Posterior vena cava (tissue), 2 donors: ENCODE measurements at regions not wholly inside any gene's neighbourhood (a gene's known extent, or its start where the extent isn't known, plus 50 kb on each side); places are given as distances from the start of the nearest gene placed in this dataset.

Experiments used
- DNase-seq: peaks from one replicate; pipeline ENCODE4 v3.0.0-alpha.2; 2020; ENCODE audit warnings: low spot score
- intact Hi-C, 2 donors: fragments of 100-400 bp; cut with DNase I; formaldehyde crosslinking; loops; one replicate each; pipeline versions ENCODE4 v1.14.1 to v1.14.2; 2022 to 2023
- donor health status: DM: yes; HTN: yes; CAD: no.
- donor health status: DM: yes; HTN: yes; CAD: no.

DNA sequence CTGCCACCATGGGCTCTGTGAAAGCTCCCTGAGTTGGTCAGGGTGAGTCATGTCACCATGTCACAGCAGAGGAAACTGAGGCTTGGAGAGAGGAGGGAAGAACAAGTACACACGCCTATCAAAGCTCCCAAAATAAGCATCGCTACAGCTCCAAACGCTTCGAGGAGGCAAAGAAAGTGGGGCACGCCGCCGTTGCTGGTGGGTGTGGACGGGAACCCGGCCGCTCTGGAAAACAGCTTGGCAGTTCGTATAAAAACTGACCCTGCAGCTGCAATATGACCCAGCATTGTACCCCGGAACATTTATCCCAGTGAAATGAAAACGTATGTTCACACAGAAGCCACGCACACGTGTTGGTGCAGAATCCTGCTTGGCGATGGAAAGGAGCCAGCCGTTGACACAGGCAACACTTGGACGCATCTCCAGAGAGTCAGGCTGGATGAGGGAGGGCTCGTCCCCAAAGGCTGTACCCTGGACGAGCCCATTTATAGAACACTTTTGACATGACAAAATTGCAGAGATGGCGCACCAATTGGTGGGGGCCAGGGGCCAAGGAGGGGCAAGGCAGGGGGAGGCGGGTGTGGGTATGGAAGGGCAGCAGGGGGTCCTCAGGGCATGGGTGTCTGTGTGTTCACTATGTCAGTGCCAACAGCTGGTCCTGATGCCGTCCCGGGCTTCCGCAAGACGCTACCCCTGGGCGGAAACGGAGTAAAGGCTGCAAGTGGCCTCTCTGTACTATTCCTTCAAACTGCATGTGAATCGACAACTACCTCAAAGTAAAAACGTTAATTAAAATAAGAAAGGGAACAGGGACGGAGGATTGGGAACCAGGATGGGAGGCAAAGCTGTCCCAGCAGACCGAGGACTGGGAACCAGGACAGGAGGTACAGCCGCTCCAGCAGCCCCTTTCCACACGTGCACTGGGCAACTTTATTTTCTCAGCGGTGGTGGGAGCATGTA, 173.0 kb downstream of the OLFM1 start:
- intact Hi-C loops = no loop called here
- DNase-seq = no peak

DNA sequence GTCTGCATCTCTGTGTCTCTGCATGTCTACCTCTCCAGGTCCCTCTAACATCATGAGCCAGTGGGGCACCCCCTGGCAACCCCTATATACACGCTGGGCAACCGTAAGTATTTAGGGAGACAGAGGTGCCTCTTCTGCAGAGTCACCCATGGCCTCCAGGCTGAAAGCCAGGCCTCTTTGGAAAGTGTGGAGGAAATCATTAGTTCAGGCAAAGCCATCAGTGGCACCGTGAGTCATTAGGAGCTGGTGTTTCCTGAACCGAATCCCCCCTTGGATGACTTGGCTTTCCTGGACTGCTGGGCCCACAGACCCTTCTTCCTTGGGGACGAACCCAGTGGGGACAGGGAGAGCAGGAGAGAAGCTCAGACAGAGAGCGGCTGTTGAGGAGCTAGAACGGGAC, 174.8 kb downstream of the OLFM1 start:
- intact Hi-C loops = no loop called here
- DNase-seq = no peak

DNA sequence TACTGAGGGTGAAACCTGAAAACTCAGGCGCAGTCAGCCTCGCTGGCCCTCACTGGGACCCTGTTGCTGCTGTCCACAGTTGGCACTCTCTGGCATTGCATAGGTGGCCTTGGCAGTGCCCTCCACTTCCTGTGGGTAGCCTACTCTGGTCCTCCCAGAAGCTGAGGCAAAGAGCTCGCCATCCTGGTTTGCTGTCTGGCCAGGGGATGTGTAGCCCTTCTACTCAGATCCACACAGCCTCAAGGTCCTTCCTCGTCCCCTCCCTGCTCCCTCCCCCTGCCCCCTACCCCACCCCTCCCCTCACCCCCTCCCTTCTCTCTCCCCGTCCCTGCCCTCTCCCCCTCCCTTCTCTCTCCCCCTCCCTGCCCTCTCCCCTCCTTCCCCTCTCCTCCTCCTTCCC, 176.0 kb downstream of the OLFM1 start:
- intact Hi-C loops = no loop called here

DNA sequence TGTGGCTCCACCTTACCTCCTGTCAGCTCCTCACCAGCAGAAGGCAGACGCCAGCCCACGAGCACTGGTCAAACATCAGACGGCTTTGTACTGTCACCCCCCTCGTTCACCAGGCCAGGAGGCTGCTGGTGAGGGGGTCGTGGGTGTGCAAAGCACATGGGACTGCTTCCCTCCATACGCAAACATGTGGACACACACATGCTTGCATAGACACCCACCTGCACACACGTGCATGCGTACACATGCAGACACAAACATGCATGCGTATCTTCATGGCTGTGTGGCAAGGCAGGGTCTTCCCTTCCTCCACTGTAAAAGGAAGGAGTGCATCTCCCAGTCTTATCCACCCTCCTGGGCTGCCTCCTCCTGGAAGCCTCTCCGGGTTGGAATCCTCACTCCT, 178.5 kb downstream of the OLFM1 start:
- no peak for DNase-seq
- intact Hi-C loops = no loop called here

More for the DNA sequence above, 176.0 kb downstream of the OLFM1 start:
- no peak for DNase-seq

DNA sequence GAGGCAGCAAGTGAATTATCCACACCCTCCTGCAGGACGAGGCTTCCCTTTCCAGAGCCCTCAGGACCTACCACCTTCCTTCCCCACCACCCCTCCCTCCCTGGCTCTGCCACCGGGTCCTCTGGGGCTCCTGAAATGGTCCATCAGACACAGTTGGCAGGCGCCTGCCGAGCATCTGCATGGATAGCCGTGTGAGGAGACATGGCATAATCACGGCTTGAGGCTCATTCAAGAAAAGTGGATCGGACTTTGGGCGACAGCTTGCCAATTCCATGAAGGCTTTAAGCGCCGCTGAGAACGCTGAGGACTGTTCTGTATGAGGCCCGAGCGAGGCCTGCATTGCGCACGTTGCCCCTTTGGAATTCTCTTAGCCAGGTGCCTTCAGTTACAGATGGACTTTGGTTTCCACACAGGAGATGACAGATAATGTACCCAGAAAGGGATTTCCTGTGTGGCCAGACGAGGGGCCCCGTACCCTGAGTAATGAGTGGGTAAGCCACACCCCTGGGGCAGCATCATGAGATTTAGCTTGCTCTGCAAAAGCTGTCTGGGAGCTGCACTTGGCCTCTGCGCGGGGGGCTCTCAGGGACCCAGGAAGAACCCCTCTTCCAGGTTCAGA, 179.8 kb downstream of the OLFM1 start:
- intact Hi-C loops = no loop called here
- DNase-seq = no peak

DNA sequence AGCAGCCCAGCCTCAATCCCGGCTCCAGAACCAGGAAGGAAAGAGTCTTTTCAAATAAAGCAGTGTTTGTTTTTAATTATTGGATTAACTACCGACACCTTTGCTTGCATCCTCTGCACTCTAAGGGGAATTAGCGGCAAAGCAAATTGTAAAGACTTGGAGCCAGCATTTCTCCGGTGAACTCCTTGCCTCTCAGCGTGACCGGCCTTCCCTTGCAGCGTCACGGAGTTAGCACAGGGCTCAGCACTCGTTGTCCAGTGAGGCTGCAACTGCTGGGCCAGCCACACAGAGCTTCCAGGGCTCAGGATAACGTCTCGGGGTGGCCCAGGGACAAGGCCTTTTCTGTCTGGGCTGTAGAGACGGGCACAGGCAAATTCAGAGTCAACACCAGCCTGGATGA, 180.6 kb downstream of the OLFM1 start:
- intact Hi-C loops = no loop called here
- no peak for DNase-seq

DNA sequence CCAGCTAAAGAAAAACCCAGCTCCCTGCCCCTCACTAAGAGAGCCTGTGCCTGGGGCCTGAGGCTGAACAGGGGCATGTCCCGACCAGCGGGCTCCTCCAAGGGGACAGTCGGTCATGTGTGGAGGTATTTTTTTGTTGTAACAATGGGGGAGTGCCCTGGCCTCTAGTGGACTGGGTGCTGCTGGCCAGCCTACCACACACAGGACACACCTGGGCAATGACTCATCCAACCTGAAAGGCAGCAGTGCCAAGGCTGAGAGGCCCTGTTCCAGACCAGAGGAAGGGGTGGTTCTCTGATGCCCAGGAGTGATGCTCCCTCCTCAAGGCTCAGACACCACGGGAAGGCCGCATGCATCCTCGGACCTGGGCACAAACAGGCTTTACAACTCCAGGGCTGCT, 181.5 kb downstream of the OLFM1 start:
- DNase-seq = no peak
- intact Hi-C loops = no loop called here

DNA sequence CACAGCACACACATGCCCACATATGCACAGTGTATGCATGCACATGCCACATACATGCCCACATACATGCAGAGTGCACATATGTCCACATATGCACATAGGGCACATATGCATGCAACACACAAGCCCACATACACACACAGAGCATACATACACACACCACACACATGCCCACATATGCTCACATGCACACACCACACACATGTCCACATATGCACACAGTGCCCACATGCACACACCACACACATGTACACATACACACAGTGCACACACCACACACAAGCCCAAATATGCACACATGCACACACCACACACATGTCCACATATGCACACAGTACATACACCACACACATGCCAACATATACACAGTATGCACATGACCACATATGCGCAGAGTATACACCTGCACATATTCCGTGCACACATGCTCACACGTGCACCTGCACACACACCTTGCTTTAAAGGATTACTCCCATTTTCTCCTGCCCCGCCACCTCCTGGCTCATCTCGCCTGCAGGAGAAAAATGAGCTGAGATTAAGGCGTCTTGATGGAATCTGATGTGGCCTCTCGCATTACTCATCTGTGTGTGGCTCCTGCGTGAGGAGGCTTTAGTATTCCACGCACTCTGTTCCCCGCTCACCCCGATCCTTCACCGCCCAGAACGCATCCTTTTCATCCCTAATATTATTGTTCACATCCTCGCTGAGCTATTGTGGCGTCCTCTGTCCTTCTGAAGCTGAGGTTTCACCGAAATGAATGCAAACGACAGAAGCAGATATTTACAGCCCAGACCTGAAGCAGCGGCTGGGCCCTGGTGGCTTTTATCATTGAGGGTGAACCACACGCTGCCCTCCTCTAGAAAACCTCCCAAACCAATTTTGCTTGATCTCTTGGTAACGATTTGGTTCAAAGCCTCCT, 182.7 kb downstream of the OLFM1 start:
- DNase-seq = no peak
- intact Hi-C loops = no loop called here

DNA sequence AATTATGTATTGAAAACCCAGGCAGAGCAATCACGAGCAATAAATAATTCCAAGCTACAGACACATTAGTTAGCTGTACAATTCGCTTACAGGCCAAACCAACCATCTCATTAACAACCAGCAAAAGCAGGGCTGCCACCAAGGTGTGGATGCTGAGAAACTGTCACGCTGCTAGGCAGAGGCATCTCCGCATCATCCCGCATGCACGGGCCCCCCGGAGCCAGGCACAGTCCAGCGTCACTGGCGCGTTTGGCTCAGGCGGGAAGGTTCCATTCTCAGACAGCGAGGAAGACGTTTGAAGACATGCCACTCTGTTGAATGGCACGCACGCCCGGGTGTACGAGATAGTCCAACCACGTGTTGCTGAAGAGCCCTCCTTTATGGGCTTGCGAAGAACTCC, 184.0 kb downstream of the OLFM1 start:
- intact Hi-C loops = no loop called here
- DNase-seq = no peak

DNA sequence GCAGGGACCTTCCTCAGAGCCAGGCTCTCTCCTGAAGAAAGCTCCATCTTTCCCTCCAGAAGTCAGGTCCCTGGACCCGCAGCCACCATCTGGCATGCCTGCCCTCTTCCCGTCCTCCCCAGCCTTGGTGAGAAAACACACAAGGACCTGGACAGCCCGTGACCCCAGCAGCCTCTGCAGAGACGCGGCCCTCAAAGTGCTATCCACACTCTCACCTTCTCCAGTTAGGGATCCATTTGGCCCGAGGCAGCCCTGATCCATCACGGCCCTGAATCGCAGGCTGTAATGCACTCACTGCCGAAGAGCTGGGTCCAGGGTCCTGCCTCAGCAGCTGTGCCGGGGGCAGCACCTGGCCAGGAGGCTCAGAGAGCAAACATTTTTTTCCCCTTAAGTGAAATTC, 185.1 kb downstream of the OLFM1 start:
- DNase-seq = no peak
- intact Hi-C loops = no loop called here

DNA sequence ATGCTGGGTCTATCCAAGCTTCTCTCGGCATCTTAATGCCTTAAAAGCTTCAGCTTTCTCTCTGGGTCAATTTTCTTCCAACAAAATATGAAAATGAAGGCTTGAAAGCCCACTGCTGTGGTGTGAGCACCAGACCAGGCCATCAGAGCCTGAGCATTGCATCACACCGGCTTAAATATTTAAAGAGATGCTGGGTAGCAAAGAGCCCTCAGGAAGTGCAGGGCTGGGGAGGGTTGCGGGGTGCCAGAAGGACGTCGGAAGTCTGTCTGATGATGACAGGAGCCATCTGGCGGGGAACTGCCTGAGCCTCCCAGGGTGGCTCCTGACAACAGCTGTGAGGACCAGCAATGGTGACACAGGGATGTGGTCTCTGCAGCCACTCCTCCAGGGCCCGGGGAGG, 185.5 kb downstream of the OLFM1 start:
- no peak for DNase-seq
- intact Hi-C loops = no loop called here

DNA sequence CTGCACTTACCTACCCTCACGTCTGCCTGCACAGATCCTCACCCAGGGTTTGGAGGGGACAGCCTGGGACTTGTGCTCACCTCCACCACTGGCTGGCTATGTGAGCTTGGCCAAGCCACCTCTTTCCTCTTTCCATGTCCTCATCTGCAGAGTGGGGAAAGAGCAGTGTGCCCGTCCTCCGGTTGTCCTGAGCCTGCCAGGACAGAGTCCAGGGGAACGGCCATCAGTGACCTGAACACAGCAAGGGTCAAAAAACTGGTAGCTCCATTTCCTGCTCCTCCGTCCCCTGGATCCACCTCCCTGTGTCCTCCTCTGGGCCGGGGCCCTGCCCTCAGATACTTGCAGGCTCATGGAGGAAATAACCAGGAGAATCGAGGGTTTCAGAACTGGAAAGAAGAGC, 187.7 kb downstream of the OLFM1 start:
- intact Hi-C loops = no loop called here
- DNase-seq = no peak

DNA sequence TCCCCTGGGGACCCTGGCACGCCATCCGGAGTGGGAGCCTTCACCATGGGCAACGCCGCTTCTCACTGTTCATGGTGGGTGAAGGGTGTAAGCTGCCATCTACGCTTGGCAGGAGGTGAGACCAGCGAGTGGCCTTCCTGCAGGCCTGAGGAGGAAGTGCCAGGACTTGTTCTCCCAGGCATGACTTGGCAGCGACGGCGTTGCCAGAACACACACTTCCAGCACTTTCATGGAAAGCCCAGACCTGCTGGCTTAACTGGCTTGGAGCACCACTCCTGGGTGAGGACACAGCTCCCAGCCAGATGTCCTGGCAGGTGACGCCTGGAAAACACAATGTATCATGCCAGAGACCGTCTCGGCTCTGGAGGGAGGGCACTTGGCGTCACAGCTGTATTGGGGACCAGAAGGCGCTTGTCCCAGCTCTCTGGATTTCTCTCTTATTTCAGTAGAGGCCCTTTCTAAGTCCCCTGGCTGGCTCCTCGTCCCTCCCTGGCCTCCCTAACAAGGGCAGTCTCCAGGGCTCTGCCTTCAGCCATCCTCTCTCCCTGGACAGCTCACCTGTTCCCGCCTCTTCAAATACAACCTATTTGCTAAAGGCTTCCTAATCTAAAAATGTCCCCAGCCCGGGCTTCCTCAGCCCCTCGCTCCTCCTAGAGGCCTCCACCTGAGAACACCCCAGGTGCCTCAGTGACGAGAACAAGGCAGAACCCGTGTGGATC, 188.3 kb downstream of the OLFM1 start:
- intact Hi-C loops = no loop called here
- no peak for DNase-seq

DNA sequence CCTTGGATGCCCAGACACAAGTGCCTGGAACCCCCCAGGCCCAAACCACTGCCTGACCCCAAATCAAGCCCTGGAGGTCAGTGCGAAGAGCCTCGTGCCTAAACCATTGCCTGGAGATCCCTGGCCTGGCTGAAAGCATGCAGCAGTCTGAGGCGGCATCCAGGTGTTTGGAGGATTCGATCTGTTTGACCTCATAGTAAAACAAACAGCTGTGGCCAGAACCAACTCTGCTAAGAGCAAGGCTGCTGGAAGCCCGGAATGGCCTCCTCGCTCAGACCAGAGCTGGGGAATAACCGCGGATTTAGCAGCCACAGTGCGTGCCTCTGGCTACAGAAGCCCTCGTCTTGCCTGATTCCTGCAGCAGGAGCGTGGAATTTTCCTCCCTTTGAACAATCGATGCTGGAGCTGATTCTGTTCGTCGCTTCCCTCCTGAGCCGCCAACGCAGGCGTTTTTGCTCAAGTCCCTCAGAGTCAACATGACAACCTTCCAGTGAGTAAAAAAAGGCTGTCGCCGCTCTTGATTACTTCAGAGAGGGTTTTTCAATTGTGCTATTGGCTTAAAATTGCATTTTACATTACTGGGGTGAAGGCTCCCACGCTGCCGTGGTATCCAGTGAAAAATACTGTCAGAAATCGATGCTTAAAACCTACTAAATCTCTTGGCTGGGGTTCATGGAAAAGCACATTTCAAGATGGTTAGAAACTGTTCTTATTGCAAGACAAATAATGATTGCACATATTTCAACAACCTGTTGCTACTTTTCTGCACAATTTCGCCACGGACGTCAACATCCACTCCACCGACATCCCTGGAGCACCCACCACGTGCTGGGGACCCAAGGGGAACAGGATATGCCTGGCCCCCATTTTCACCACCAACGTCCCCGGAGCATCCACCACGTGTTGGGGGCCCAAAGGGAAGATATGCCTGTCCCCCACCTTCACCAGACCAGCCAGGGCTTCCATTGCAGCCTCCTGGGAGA, 190.0 kb downstream of the OLFM1 start:
- no peak for DNase-seq

DNA sequence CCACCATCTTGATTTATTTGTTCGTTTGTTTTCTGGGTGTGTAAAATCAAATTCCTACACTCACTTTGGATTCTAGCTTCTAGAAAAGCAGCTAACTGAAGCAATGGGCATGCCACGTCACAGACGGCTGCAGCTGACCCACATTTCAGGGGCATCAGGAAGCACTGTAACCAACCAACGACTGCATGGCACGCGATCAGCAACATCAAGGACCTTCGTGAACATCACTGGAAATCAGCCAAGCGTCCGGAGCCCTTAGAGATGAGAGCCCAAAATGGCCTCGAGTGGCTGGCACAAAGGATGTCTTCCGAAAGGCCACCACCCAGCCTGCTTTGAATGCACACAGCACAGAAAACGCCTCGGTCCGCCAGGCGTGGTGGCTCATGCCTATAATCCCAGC, 191.1 kb downstream of the OLFM1 start:
- no peak for DNase-seq
- intact Hi-C loops = no loop called here

More for the DNA sequence above, 190.0 kb downstream of the OLFM1 start:
- intact Hi-C loops = no loop called here

DNA sequence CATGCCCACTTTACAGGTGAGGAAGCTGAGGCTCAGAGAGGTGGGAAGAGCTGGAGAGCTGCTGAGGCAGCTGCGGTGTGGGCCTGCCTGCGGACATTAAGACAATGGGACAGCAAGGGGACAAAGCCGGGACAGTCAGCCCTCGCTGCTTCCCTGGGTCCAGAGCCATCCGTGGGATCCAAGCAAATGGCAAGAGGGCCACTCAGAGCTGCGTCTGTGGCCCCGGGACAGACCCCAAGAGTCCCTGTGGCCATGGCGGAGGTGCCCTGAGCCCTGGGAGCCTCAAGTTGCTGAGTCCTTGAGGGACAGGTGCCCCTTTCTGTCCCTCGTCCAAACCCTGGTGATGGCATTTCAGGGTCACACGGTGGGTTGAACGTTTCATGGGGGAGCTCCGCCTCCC, 191.9 kb downstream of the OLFM1 start:
- DNase-seq = no peak
- intact Hi-C loops = no loop called here

DNA sequence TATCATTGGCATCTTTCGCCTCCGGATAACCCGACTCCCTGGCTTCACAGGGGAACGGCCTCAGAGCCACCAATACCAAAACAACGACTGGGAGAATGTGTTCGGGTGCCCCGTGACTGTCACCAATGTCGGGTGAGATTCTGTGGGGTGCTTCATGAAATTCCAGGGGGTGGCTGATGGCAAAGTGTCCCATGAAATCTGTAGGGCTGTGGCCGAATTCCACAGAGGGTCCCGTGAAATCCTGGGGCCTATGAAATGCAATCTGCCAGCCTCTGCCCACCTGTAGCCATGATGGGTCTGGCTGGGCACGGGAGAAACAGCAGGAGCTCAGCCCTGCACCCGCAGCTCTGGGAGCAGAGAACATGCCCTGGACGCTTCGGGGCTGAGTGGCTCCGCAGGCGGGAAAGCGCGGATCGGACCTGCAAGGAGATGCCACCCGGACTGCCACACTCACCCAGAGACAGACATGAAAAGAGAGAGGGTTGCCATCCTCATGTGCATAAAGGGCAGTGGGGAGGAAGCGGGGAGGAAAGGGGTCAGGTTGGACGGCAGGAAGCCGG, 192.4 kb downstream of the OLFM1 start:
- DNase-seq = peak; percentile 29

DNA sequence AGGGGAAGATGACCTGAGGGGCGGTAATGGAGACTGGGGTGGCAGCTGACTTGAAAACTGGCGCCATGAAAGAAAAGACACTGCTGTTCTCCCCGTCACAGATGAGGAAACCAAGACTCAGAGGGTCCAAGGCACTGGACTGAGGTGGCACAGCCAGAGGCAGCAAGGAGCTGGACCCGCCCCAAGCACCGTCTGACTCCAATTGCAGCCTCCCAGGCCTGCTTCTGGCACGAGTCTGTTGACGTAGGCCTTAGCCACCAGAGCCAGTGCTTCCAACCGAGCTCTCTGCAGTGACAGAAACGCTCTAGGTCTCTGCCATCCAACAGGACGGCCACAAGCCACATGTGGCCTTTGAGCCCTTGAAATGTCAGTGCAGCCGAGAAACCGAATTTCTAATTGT, 193.2 kb downstream of the OLFM1 start:
- DNase-seq = no peak
- intact Hi-C loops = loop anchor here in 1 of 2 donors (10.0 kb wide), 1 partner anchor 414 kb away; the partner anchor contains the start of gene SOHLH1

More for the DNA sequence above, 192.4 kb downstream of the OLFM1 start:
- intact Hi-C loops = loop anchor here in 1 of 2 donors (10.0 kb wide), 1 partner anchor 415 kb away; the partner anchor contains the start of gene SOHLH1
